Hepatocyte (in vitro differentiated cells): ENCODE measurements at regions not wholly inside any gene's neighbourhood (a gene's known extent, or its start where the extent isn't known, plus 50 kb on each side); places are given as distances from the start of the nearest gene placed in this dataset.
A peak's percentile ranks its signal among the peaks of the same experiment; 100 is the strongest.

Experiments
- DNase-seq: peaks from one replicate; pipeline ENCODE4 v3.0.0-alpha.2; 2016; ENCODE audit warnings: low spot score
- H2AFZ ChIP-seq: fragments of 200-600 bp; sonication (generic); 2 replicates; pipeline ENCODE4 v1.6.0; 2016; ENCODE audit warnings: antibody characterized with exemption, mild to moderate bottlenecking
- H3K27ac ChIP-seq: fragments of 200-600 bp; sonication (generic); 2 replicates; pipeline ENCODE4 v1.5.1; 2016; ENCODE audit warnings: mild to moderate bottlenecking
- H3K27me3 ChIP-seq: fragments of 200-600 bp; sonication (generic); 2 replicates; pipeline ENCODE4 v1.6.1; 2016
- H3K36me3 ChIP-seq: fragments of 200-600 bp; sonication (generic); replicated peaks from 2 replicates; pipeline ENCODE4 v1.5.1; 2016; ENCODE audit warnings: low read depth; ENCODE audit not compliant: insufficient read depth
- H3K4me1 ChIP-seq: fragments of 200-600 bp; sonication (generic); 2 replicates; pipeline ENCODE4 v1.5.1; 2016; ENCODE audit warnings: mild to moderate bottlenecking, moderate library complexity; ENCODE audit not compliant: insufficient read depth
- H3K4me2 ChIP-seq: fragments of 200-600 bp; sonication (generic); 2 replicates; pipeline ENCODE4 v1.6.0; 2016
- H3K4me3 ChIP-seq: fragments of 200-600 bp; sonication (generic); 2 replicates; pipeline ENCODE4 v1.5.1; 2016; ENCODE audit warnings: mild to moderate bottlenecking
- H3K79me2 ChIP-seq: fragments of 200-600 bp; sonication (generic); 2 replicates; pipeline ENCODE4 v1.6.0; 2017; ENCODE audit warnings: mild to moderate bottlenecking
- H3K9me2 ChIP-seq: fragments of 200-600 bp; sonication (generic); replicated peaks from 2 replicates; pipeline ENCODE4 v1.6.0; 2017; ENCODE audit warnings: mild to moderate bottlenecking; ENCODE audit not compliant: insufficient read depth
- H3K9me3 ChIP-seq: fragments of 200-600 bp; sonication (generic); 2 replicates; pipeline ENCODE4 v1.5.1; 2016; ENCODE audit warnings: low read depth, mild to moderate bottlenecking
- H4K20me1 ChIP-seq: fragments of 200-600 bp; sonication (generic); 2 replicates; pipeline ENCODE4 v1.6.0; 2016; ENCODE audit warnings: mild to moderate bottlenecking; ENCODE audit not compliant: insufficient read depth, poor library complexity, severe bottlenecking
- CTCF ChIP-seq: fragments of 200-600 bp; sonication (generic); IDR thresholded peaks from 2 replicates; pipeline ENCODE4 v1.5.1; 2016; ENCODE audit warnings: antibody characterized with exemption, mild to moderate bottlenecking; ENCODE audit not compliant: poor library complexity
- EZH2 ChIP-seq: fragments of 200-600 bp; sonication (generic); IDR thresholded peaks from 2 replicates; pipeline ENCODE4 v1.6.1; 2016; ENCODE audit warnings: antibody characterized with exemption, mild to moderate bottlenecking, borderline replicate concordance
- EZH2phosphoT487 ChIP-seq: fragments of 200-600 bp; sonication (generic); IDR thresholded peaks from one replicate; pipeline ENCODE4 v1.6.1; 2018; ENCODE audit warnings: antibody characterized with exemption, mild to moderate bottlenecking, low read depth, moderate library complexity; ENCODE audit not compliant: unreplicated experiment, severe bottlenecking
- WGBS: methylation state at CpG from one replicate; pipeline ENCODE4 v1.1.6; 2016; ENCODE audit warnings: low lambda C conversion rate; ENCODE audit errors: missing lambda C conversion rate; 5-methylcytosine and 5-hydroxymethylcytosine counted together

- TF ChIP-seq EZH2phosphoT487 = no peak
- peak; percentile 3 for TF ChIP-seq CTCF
- Histone ChIP-seq H3K27me3 (no peaks in the 10 kb centered on the region), H3K4me1 (no peaks in the 10 kb centered on the region), H3K9me3 (no peaks in the 10 kb centered on the region), H3K79me2 (no peaks in the 10 kb centered on the region), H2AFZ (no peak overlapping the region), H3K4me2 (no peak overlapping the region), H3K4me3 (no peak overlapping the region), H3K27ac (peak overlapping the region; percentile 25), H4K20me1 (no peaks in the 10 kb centered on the region), H3K9me2 (no peaks in the 10 kb centered on the region), H3K36me3 (no peaks in the 10 kb centered on the region)
- WGBS = 72% methylated on average over 10 of the region's 10 CpGs
- DNase-seq = no peak
Measured at GRCh38 chr7:131774419-131775220, 218.2 kb upstream of the PODXL start.

DNA sequence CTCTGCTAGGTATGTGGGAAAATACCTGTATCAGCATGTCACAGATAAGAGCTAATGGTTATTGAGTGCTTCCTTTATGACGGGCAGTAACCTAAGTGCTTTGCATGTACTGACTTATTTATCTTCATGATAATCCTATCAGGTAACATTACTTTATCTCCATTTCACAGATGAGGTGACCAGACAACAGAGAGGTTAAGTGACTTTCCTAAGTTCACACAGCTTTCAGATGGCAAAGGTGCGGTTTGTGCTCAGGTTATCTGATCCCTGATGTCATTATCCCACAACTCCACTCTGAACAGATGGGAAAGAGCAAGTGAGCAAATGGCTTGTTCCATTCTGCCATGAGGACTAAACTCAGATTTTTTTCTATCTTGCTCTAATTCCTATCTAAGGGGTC lies 217.0 kb upstream of the PODXL start:
- H3K4me2 ChIP-seq = no peak overlapping the region
- no peaks in the 10 kb centered on the region for H3K27me3 ChIP-seq
- 32% methylated on average over 2 of the region's 2 CpGs for WGBS

GRCh38 chr7:131769241-131769640 lies 212.8 kb upstream of the PODXL start:
- no peak overlapping the region for H3K27ac ChIP-seq
- H3K4me2 ChIP-seq = no peak overlapping the region
- H3K27me3 ChIP-seq = no peaks in the 10 kb centered on the region
- no peak overlapping the region for H2AFZ ChIP-seq
- H3K4me1 ChIP-seq = no peaks in the 10 kb centered on the region
- no peak for TF ChIP-seq EZH2phosphoT487
- TF ChIP-seq EZH2 = no peak
- no peak for TF ChIP-seq CTCF
- H3K79me2 ChIP-seq = no peaks in the 10 kb centered on the region
- H3K4me3 ChIP-seq = no peak overlapping the region
- H3K9me2 ChIP-seq = no peaks in the 10 kb centered on the region
- no peak for DNase-seq
- H4K20me1 ChIP-seq = no peaks in the 10 kb centered on the region
- 55% methylated on average over 2 of the region's 2 CpGs for WGBS
- no peaks in the 10 kb centered on the region for H3K9me3 ChIP-seq
- H3K36me3 ChIP-seq = no peaks in the 10 kb centered on the region

More for the DNA sequence above, 217.0 kb upstream of the PODXL start:
- H2AFZ ChIP-seq = no peak overlapping the region
- no peaks in the 10 kb centered on the region for H3K4me1 ChIP-seq
- TF ChIP-seq CTCF (no peak), EZH2phosphoT487 (no peak), EZH2 (no peak)
- H3K27ac ChIP-seq = no peak overlapping the region
- H3K4me3 ChIP-seq = no peak overlapping the region
- no peaks in the 10 kb centered on the region for H3K79me2 ChIP-seq
- H3K9me3 ChIP-seq = no peaks in the 10 kb centered on the region
- no peak for DNase-seq
- H4K20me1 ChIP-seq = no peaks in the 10 kb centered on the region
- H3K9me2 ChIP-seq = no peaks in the 10 kb centered on the region
- H3K36me3 ChIP-seq = no peaks in the 10 kb centered on the region
